Activated naive CD8-positive, alpha-beta T cell treated with anti-CD3 and anti-CD28 coated beads for 36 hours (primary cell): ENCODE measurements at regions not wholly inside any gene's neighbourhood (a gene's known extent, or its start where the extent isn't known, plus 50 kb on each side); places are given as distances from the start of the nearest gene placed in this dataset.
A peak's percentile ranks its signal among the peaks of the same experiment; 100 is the strongest.

Experiments
- DNase-seq: peaks from one replicate; pipeline ENCODE4 v3.0.0; 2021
- H3K27ac Mint-ChIP-seq: one replicate; pipeline ENCODE4 v1.8.0; 2022; ENCODE audit warnings: mild to moderate bottlenecking, moderate library complexity, mixed read lengths
- H3K27me3 Mint-ChIP-seq: one replicate; pipeline ENCODE4 v1.8.0; 2022; ENCODE audit warnings: mild to moderate bottlenecking, mixed read lengths
- H3K36me3 Mint-ChIP-seq: one replicate; pipeline ENCODE4 v1.8.0; 2021; ENCODE audit warnings: mild to moderate bottlenecking, mixed read lengths
- H3K4me1 Mint-ChIP-seq: one replicate; pipeline ENCODE4 v1.8.0; 2021; ENCODE audit warnings: mixed read lengths
- H3K4me3 Mint-ChIP-seq: one replicate; pipeline ENCODE4 v1.8.0; 2022; ENCODE audit warnings: mild to moderate bottlenecking, moderate library complexity, mixed read lengths
- H3K9me3 Mint-ChIP-seq: one replicate; pipeline ENCODE4 v1.8.0; 2022; ENCODE audit warnings: mixed read lengths

- Mint-ChIP-seq H3K9me3 (no peaks in the 10 kb centered on the region), H3K36me3 (no peaks in the 10 kb centered on the region), H3K27me3 (peaks cover 14% of the 10 kb centered on the region), H3K4me3 (no peak overlapping the region), H3K4me1 (no peaks in the 10 kb centered on the region), H3K27ac (no peak overlapping the region)
- no peak for DNase-seq
Measured at GRCh38 chr6:1087154-1087843, 224.6 kb upstream of the FOXQ1 start.

- DNase-seq, result no peak
- Mint-ChIP-seq H3K4me3 (no peak overlapping the region), H3K9me3 (no peaks in the 10 kb centered on the region), H3K27ac (no peak overlapping the region), H3K27me3 (peaks cover 15% of the 10 kb centered on the region), H3K36me3 (no peaks in the 10 kb centered on the region), H3K4me1 (no peaks in the 10 kb centered on the region)
Measured at GRCh38 chr6:1086446-1087153, 225.3 kb upstream of the FOXQ1 start.

GRCh38 chr6:1082285-1082935 is 229.5 kb upstream of the FOXQ1 start:
- DNase-seq, result no peak
- Mint-ChIP-seq H3K9me3 (no peaks in the 10 kb centered on the region), H3K36me3 (no peaks in the 10 kb centered on the region), H3K4me1 (no peaks in the 10 kb centered on the region), H3K27ac (no peak overlapping the region), H3K4me3 (no peak overlapping the region), H3K27me3 (peaks cover 4% of the 10 kb centered on the region)

- H3K9me3 Mint-ChIP-seq, result no peaks in the 10 kb centered on the region
- no peak for DNase-seq
- H3K4me3 Mint-ChIP-seq, result no peak overlapping the region
- H3K4me1 Mint-ChIP-seq, result no peaks in the 10 kb centered on the region
- H3K27ac Mint-ChIP-seq, result no peak overlapping the region
- no peaks in the 10 kb centered on the region for H3K36me3 Mint-ChIP-seq
- peaks cover 4% of the 10 kb centered on the region for H3K27me3 Mint-ChIP-seq
Measured at GRCh38 chr6:1081551-1082284, 230.2 kb upstream of the FOXQ1 start.

- Mint-ChIP-seq H3K4me1 (no peaks in the 10 kb centered on the region), H3K27ac (no peak overlapping the region), H3K27me3 (peaks cover 10% of the 10 kb centered on the region), H3K4me3 (peak overlapping the region; percentile 11), H3K36me3 (no peaks in the 10 kb centered on the region), H3K9me3 (no peaks in the 10 kb centered on the region)
- DNase-seq, result no peak
Measured at GRCh38 chr6:1080453-1081337, 231.2 kb upstream of the FOXQ1 start.

GRCh38 chr6:1079525-1079924 is 232.4 kb upstream of the FOXQ1 start:
- H3K27ac Mint-ChIP-seq, result no peak overlapping the region
- no peaks in the 10 kb centered on the region for H3K9me3 Mint-ChIP-seq
- H3K36me3 Mint-ChIP-seq, result no peaks in the 10 kb centered on the region
- H3K4me3 Mint-ChIP-seq, result no peak overlapping the region
- H3K4me1 Mint-ChIP-seq, result no peaks in the 10 kb centered on the region
- H3K27me3 Mint-ChIP-seq, result peaks cover 14% of the 10 kb centered on the region
- DNase-seq, result no peak

- H3K27ac Mint-ChIP-seq, result no peak overlapping the region
- no peak for DNase-seq
- peaks cover 14% of the 10 kb centered on the region for H3K27me3 Mint-ChIP-seq
- H3K9me3 Mint-ChIP-seq, result no peaks in the 10 kb centered on the region
- no peaks in the 10 kb centered on the region for H3K36me3 Mint-ChIP-seq
- no peak overlapping the region for H3K4me3 Mint-ChIP-seq
- no peaks in the 10 kb centered on the region for H3K4me1 Mint-ChIP-seq
Measured at GRCh38 chr6:1077478-1078416, 234.2 kb upstream of the FOXQ1 start.

GRCh38 chr6:1076531-1077459 is 235.1 kb upstream of the FOXQ1 start:
- H3K9me3 Mint-ChIP-seq, result no peaks in the 10 kb centered on the region
- H3K36me3 Mint-ChIP-seq, result no peaks in the 10 kb centered on the region
- peaks cover 14% of the 10 kb centered on the region for H3K27me3 Mint-ChIP-seq
- no peak overlapping the region for H3K27ac Mint-ChIP-seq
- DNase-seq, result no peak
- no peak overlapping the region for H3K4me3 Mint-ChIP-seq
- H3K4me1 Mint-ChIP-seq, result no peaks in the 10 kb centered on the region

GRCh38 chr6:1075880-1076279 is 236.0 kb upstream of the FOXQ1 start:
- Mint-ChIP-seq H3K4me1 (no peaks in the 10 kb centered on the region), H3K27me3 (peaks cover 10% of the 10 kb centered on the region), H3K4me3 (no peak overlapping the region), H3K36me3 (no peaks in the 10 kb centered on the region), H3K27ac (no peak overlapping the region), H3K9me3 (no peaks in the 10 kb centered on the region)
- no peak for DNase-seq

GRCh38 chr6:1075444-1075843 is 236.5 kb upstream of the FOXQ1 start:
- no peaks in the 10 kb centered on the region for H3K9me3 Mint-ChIP-seq
- peaks cover 15% of the 10 kb centered on the region for H3K27me3 Mint-ChIP-seq
- H3K4me3 Mint-ChIP-seq, result no peak overlapping the region
- H3K4me1 Mint-ChIP-seq, result no peaks in the 10 kb centered on the region
- no peak for DNase-seq
- H3K36me3 Mint-ChIP-seq, result no peaks in the 10 kb centered on the region
- no peak overlapping the region for H3K27ac Mint-ChIP-seq

GRCh38 chr6:1070085-1070521 is 241.8 kb upstream of the FOXQ1 start:
- no peaks in the 10 kb centered on the region for H3K4me1 Mint-ChIP-seq
- H3K36me3 Mint-ChIP-seq, result no peaks in the 10 kb centered on the region
- H3K4me3 Mint-ChIP-seq, result no peak overlapping the region
- DNase-seq, result no peak
- peaks cover 14% of the 10 kb centered on the region for H3K27me3 Mint-ChIP-seq
- no peak overlapping the region for H3K27ac Mint-ChIP-seq
- H3K9me3 Mint-ChIP-seq, result no peaks in the 10 kb centered on the region

GRCh38 chr6:1068905-1069304 is 243.0 kb upstream of the FOXQ1 start:
- no peak for DNase-seq
- Mint-ChIP-seq H3K36me3 (no peaks in the 10 kb centered on the region), H3K4me3 (no peak overlapping the region), H3K27me3 (peaks cover 14% of the 10 kb centered on the region), H3K9me3 (no peaks in the 10 kb centered on the region), H3K4me1 (no peaks in the 10 kb centered on the region), H3K27ac (no peak overlapping the region)

GRCh38 chr6:1068068-1068467 is 243.8 kb upstream of the FOXQ1 start:
- Mint-ChIP-seq H3K27me3 (peaks cover 14% of the 10 kb centered on the region), H3K4me3 (no peak overlapping the region), H3K27ac (no peak overlapping the region), H3K36me3 (no peaks in the 10 kb centered on the region), H3K9me3 (no peaks in the 10 kb centered on the region), H3K4me1 (no peaks in the 10 kb centered on the region)
- no peak for DNase-seq
